Aorta (tissue), 5 donors: ENCODE measurements at regions not wholly inside any gene's neighbourhood (a gene's known extent, or its start where the extent isn't known, plus 50 kb on each side); places are given as distances from the start of the nearest gene placed in this dataset.

Source experiments
- ATAC-seq: fragments of 200-7000 bp; cut with Tn5 transposase; one replicate; pipeline ENCODE4 v1.9.1; 2022; ENCODE audit warnings: moderate library complexity; ENCODE audit not compliant: low FRiP score
- DNase-seq, 2 donors: peaks; one replicate each; pipeline ENCODE4 v3.0.0-alpha.2; 2020
- H3K27ac ChIP-seq, 2 donors: one replicate each; pipeline ENCODE4 v1.5.1; 2013; ENCODE audit warnings: low read length in 2 of 2, mild to moderate bottlenecking in 2 of 2, moderate library complexity in 2 of 2, control low read depth in 1 of 2, inconsistent platforms in 1 of 2, low read depth in 1 of 2
- H3K27me3 ChIP-seq, 2 donors: one replicate each; pipeline ENCODE4 v1.6.1; 2013; ENCODE audit warnings: control low read depth in 1 of 2, low read length in 1 of 2, mild to moderate bottlenecking in 1 of 2, moderate library complexity in 1 of 2; ENCODE audit not compliant: insufficient read depth in 2 of 2, control insufficient read depth in 1 of 2
- H3K36me3 ChIP-seq, 2 donors: one replicate each; pipeline ENCODE4 v1.6.1; 2013; ENCODE audit warnings: control low read depth in 1 of 2, low read length in 1 of 2, mild to moderate bottlenecking in 1 of 2; ENCODE audit not compliant: insufficient read depth in 2 of 2, control insufficient read depth in 1 of 2
- H3K4me1 ChIP-seq, 2 donors: one replicate each; pipeline ENCODE4 v1.6.1; 2013; ENCODE audit warnings: low read length in 2 of 2, control low read depth in 1 of 2, mild to moderate bottlenecking in 1 of 2, moderate library complexity in 1 of 2; ENCODE audit not compliant: insufficient read depth in 2 of 2, control insufficient read depth in 1 of 2
- H3K4me3 ChIP-seq, 2 donors: one replicate each; pipeline ENCODE4 v1.5.1; 2013; ENCODE audit warnings: low read length in 2 of 2, control low read depth in 1 of 2, mild to moderate bottlenecking in 1 of 2
- H3K9me3 ChIP-seq: one replicate; pipeline ENCODE4 v1.6.1; 2013; ENCODE audit warnings: mild to moderate bottlenecking, low read length; ENCODE audit not compliant: control insufficient read depth
- WGBS, 2 donors: extraction: QIAGEN DNeasy Blood & Tissue Kit; methylation state at CpG; one replicate each; pipeline ENCODE4 v1.1.7; 2013; 5-methylcytosine and 5-hydroxymethylcytosine counted together
- intact Hi-C, 2 donors: fragments of 100-400 bp; cut with DNase I; formaldehyde crosslinking; loops; one replicate each; pipeline versions ENCODE4 v1.14.2 to v1.15.0; 2022
- donor health status: healthy with polysubstance abuse.
- donor health status: Bipolar disorder and iron deficiency.
- donor health status: DM: no; HTN: no; CAD: no.
- donor health status: DM: no; HTN: no; CAD: no.
- donor health status: DM: yes; HTN: yes; CAD: no.

DNA sequence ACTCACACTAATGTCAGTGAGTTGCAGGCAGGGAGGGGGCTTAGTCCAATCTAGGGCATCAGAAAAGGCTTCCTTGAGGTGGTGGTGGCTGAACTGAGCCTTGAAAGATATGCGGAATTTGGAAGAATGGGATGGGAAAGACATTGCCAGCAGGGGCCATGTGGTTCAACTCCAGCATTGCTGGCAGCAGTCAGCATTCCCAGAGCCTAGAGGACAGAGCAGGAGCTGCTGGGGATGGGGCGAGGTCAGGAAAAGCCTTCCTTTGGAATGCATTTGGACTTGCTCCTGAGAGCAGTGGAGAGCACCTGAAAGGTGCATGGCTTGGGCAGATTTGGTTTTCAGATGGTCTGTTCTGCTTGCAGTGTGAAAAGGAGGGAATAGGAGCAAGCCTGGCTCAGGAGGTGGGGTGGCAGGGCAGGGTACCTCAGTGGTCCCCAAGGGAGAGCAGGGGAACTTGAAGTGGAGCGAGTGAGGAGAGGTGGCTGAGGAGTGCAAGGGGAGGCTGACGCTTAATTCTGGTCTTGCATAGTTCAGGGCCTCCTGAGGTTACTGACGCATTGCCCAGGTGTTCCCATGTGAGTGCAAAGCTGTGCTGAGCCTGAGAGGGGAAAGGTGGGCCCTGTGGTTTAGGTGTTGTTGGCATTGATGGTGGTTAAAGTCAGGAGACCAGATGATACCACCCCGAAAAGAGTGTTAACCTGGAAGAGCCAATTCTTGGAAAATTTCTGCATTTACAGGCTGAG lies 112.1 kb upstream of the MGAT5 start:
- Histone ChIP-seq H3K4me3 (no peak overlapping the region), H3K4me1 (no peaks in the 10 kb centered on the region), H3K9me3 (no peaks in the 10 kb centered on the region), H3K36me3 (no peaks in the 10 kb centered on the region), H3K27ac (no peak overlapping the region), H3K27me3 (no peaks in the 10 kb centered on the region)
- ATAC-seq (no peak), DNase-seq (no peak)
- 95% methylated on average over 6 of the region's 6 CpGs for WGBS, 2 donors
- intact Hi-C loops: loop anchor here in 1 of 2 donors (5.0 kb wide), 1 partner anchor 41 kb away; no protein-coding TSS in a partner anchor

DNA sequence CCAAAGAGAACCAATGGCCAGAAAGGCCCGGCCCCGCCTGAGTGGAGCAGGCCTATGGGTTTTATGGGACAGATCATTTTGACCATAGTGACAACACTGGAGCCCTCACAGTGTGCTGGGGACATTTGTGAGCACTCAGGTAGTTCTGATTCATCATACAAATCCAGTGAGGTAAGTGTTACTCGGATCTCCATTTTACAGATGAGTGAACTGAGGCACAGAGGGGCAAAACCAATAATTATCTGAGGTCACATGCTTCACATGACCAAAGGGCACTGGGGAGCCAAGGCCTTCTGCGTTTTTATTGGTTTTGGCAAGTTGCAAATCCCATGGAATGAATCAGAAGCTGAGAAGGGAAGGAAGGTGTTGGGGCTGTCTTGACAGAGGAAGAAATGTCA lies 111.5 kb upstream of the MGAT5 start:
- 78% methylated on average over 4 of the region's 4 CpGs for WGBS, 2 donors
- Histone ChIP-seq H3K9me3 (no peaks in the 10 kb centered on the region), H3K36me3 (no peaks in the 10 kb centered on the region), H3K27me3 (no peaks in the 10 kb centered on the region), H3K4me3 (no peak overlapping the region), H3K27ac (no peak overlapping the region), H3K4me1 (no peaks in the 10 kb centered on the region)
- ATAC-seq (no peak), DNase-seq (no peak)
- intact Hi-C loops: loop anchor here in 1 of 2 donors (5.0 kb wide), 1 partner anchor 40 kb away; no protein-coding TSS in a partner anchor

DNA sequence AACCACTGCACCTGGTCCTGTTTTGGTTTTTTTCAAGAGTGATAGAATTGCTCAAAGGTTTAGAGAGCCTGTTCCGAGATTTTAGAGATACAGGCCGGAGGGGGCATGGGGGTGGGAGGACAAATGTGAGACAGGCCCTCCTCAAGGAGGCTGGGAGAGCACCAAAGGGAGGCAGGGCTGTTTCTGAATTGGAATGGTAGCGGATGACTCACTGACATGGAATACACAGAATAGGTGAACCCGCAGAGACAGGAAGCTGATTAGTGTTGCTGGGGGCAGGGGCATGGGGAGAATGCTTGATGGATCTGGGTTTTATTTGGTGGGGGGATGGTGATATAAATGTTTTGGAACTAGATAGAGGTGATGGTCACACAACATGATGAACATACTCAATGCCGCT lies 111.0 kb upstream of the MGAT5 start:
- no peak overlapping the region for H3K4me3 ChIP-seq
- H3K27ac ChIP-seq: no peak overlapping the region
- intact Hi-C loops: loop anchor here in 1 of 2 donors (5.0 kb wide), 1 partner anchor 39 kb away; no protein-coding TSS in a partner anchor
- no peaks in the 10 kb centered on the region for H3K4me1 ChIP-seq
- no peak for ATAC-seq
- H3K27me3 ChIP-seq: no peaks in the 10 kb centered on the region
- H3K36me3 ChIP-seq: no peaks in the 10 kb centered on the region
- DNase-seq: no peak
- H3K9me3 ChIP-seq: no peaks in the 10 kb centered on the region
- 93 to 95% methylated on average over 5 of the region's 5 CpGs for WGBS, 2 donors

DNA sequence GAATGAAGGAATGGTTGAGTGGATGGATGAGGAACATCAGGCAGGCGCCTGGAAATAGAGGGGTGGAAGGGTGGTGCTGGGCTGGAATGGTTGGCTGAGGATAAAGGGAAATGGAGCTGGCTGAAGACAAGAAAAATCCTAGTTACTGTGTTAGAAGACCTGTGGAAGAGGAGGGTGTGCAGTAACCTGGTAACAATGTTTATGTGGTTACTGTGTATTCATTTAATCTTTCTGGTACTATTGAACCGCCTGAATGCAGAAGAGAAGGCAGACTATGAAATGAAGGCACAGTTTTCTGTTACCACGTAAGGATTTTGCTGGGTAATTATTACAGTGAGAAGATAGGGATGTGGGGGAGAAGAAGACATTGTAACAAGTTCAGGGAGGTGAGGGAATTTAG lies 110.3 kb upstream of the MGAT5 start:
- no peaks in the 10 kb centered on the region for H3K9me3 ChIP-seq
- intact Hi-C loops: loop anchor here in 1 of 2 donors (5.0 kb wide), 1 partner anchor 39 kb away; no protein-coding TSS in a partner anchor
- no peaks in the 10 kb centered on the region for H3K4me1 ChIP-seq
- 94 to 96% methylated on average over 3 of the region's 3 CpGs for WGBS, 2 donors
- ATAC-seq: no peak
- H3K27ac ChIP-seq: no peak overlapping the region
- H3K27me3 ChIP-seq: no peaks in the 10 kb centered on the region
- no peak overlapping the region for H3K4me3 ChIP-seq
- H3K36me3 ChIP-seq: no peaks in the 10 kb centered on the region
- DNase-seq: no peak

DNA sequence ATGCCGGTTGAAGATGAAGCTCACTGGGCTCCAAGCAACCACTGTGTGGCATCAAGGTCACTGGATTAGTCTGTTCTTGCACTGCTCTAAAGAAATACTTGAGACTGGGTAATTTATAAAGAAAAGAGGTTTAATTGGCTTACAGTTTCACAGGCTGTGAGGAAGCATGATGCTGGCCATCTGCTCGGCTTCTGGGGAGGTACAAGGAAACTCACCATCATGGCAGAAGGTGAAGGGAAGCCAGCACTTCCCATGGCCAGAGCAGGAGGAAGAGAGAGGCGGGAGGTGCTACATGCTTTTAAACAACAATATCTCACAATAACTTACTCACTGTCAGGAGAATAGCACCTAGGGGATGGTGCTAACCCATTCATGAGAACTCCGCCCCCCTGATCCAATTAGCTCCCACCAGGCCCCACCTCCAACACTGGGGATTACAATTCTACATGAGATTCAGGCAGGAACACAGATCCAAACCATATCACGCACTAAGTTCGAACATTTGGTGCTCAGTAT lies 109.7 kb upstream of the MGAT5 start:
- H3K9me3 ChIP-seq: no peaks in the 10 kb centered on the region

DNA sequence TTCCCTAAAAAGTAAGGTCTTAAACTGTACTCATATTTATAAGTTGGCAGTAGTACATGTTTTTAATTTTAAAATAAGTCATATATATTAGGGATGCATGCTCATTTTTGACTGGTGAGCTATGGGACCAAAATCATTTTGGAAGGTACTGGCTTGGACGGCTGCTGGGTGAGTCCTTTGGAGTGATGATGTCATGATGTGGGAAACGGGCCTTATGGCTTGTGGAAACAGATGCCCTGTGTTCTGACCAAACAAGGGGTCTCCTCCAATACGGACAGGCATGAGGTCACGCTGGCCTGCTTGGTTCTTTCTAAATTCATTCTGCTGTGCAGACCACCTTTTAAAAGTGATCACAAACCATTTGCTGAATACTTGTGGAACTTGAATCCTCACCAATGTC lies 109.2 kb upstream of the MGAT5 start:
- Histone ChIP-seq H3K4me1 (no peaks in the 10 kb centered on the region), H3K36me3 (no peaks in the 10 kb centered on the region), H3K27me3 (no peaks in the 10 kb centered on the region), H3K27ac (no peak overlapping the region), H3K9me3 (no peaks in the 10 kb centered on the region), H3K4me3 (no peak overlapping the region)
- DNase-seq (no peak), ATAC-seq (no peak)
- intact Hi-C loops: loop anchor here in 1 of 2 donors (5.0 kb wide), 1 partner anchor 38 kb away; no protein-coding TSS in a partner anchor
- 53 to 59% methylated on average over 4 of the region's 4 CpGs for WGBS, 2 donors

More for the DNA sequence above, 109.7 kb upstream of the MGAT5 start:
- intact Hi-C loops: loop anchor here in 1 of 2 donors (5.0 kb wide), 1 partner anchor 38 kb away; no protein-coding TSS in a partner anchor
- Histone ChIP-seq H3K27ac (no peak overlapping the region), H3K4me3 (no peak overlapping the region), H3K36me3 (no peaks in the 10 kb centered on the region), H3K4me1 (no peaks in the 10 kb centered on the region), H3K27me3 (no peaks in the 10 kb centered on the region)
- WGBS, 2 donors: 95 to 98% methylated on average over 6 of the region's 6 CpGs
- ATAC-seq: no peak
- DNase-seq: no peak

DNA sequence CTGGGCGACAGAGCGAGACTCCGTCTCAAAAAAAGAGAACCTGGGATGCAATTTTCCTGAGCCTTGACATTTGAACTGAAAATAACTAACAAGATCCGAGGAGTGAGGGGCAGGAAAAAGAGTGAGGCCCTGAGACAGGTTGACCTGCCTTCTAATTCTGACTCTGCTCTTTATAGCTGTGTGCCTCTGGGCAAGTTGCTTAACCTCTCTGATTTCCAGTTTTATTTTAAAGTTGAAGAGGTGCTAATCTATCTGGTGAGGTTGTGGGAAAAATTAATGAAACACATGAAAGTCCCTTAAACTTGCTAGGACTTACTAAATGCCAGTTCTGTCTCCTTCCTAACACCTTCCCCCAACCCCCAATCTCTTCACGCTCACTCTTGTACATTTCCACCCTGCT lies 108.4 kb upstream of the MGAT5 start:
- ATAC-seq (no peak), DNase-seq (no peak)
- WGBS, 2 donors: 90 to 98% methylated on average over 5 of the region's 5 CpGs
- Histone ChIP-seq H3K9me3 (no peaks in the 10 kb centered on the region), H3K27me3 (no peaks in the 10 kb centered on the region), H3K36me3 (no peaks in the 10 kb centered on the region), H3K4me1 (no peaks in the 10 kb centered on the region), H3K4me3 (no peak overlapping the region), H3K27ac (no peak overlapping the region)
- intact Hi-C loops: no loop called here

DNA sequence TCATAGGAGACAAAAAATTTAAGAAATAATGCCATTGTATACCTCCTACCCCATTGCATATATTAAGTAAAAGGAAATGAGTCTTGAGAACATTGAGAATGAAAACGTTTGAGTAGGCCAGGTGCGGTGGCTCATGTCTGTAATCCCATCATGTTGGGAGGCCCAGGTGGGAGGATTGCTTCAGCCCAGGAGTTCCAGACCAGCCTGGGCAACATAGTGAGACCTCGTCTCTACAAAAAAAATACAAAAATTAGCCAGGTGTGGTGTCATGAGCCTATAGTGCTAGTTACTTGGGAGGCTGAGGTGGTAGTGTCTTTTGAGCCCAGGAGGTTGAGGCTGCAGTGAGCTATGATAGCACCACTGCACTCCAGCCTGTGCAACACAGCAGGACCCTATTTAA lies 107.7 kb upstream of the MGAT5 start:
- WGBS, 2 donors: 81 to 91% methylated on average over 3 of the region's 3 CpGs

DNA sequence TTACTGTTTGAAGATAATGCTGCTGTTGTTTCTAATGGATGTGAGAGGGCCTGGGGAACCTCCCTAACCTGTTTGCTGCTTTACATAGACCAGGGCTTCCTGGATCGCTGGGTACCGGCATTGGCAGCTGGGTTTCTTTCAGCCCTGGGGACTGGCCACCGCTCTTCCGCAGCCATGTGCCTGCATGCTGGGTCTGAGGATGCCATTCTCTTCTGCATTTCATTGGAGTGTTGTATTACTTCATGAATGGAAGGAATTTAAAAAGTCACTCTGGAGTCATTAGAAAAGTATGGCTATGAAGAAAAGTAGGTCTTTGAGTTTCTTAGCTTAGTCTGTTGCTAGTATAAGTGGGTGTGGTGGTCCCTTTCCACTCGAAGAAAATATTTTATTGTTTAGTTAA lies 107.3 kb upstream of the MGAT5 start:
- H3K4me3 ChIP-seq: no peak overlapping the region
- H3K36me3 ChIP-seq: no peaks in the 10 kb centered on the region
- no peaks in the 10 kb centered on the region for H3K27me3 ChIP-seq
- no peaks in the 10 kb centered on the region for H3K4me1 ChIP-seq
- H3K9me3 ChIP-seq: no peaks in the 10 kb centered on the region
- no peak for ATAC-seq
- intact Hi-C loops: no loop called here
- H3K27ac ChIP-seq: no peak overlapping the region
- WGBS, 2 donors: 29 to 35% methylated on average over 5 of the region's 5 CpGs
- no peak for DNase-seq

More for the DNA sequence above, 107.7 kb upstream of the MGAT5 start:
- Histone ChIP-seq H3K4me3 (no peak overlapping the region), H3K27me3 (no peaks in the 10 kb centered on the region), H3K36me3 (no peaks in the 10 kb centered on the region), H3K9me3 (no peaks in the 10 kb centered on the region), H3K27ac (no peak overlapping the region), H3K4me1 (no peaks in the 10 kb centered on the region)
- ATAC-seq (no peak), DNase-seq (no peak)
- intact Hi-C loops: no loop called here
